SK-N-SH (cell line): ENCODE measurements at regions not wholly inside any gene's neighbourhood (a gene's known extent, or its start where the extent isn't known, plus 50 kb on each side); places are given as distances from the start of the nearest gene placed in this dataset.

Source experiments
- CTCF ChIA-PET: fragments of 300-600, 350-600 bp; formaldehyde crosslinking; extraction: SDS; loops from one replicate; lab custom pipeline; 2021; lab: Yijun Ruan, JAX
- POLR2A ChIA-PET: fragments of 350-600 bp; sonication (Branson Sonifier 250); formaldehyde crosslinking; extraction: SDS; loops from one replicate; lab custom pipeline; 2020; ENCODE audit warnings: antibody characterized with exemption, inconsistent platforms; lab: Yijun Ruan, JAX
- DNase-seq: peaks from one replicate; pipeline ENCODE4 v3.0.0; 2012
- H2AFZ ChIP-seq: fragments of 200-600 bp; sonication (generic); 2 replicates; pipeline ENCODE4 v1.8.1; 2016; ENCODE audit warnings: antibody characterized with exemption, mild to moderate bottlenecking, low read depth
- H3F3A ChIP-seq: fragments of 200-600 bp; sonication (generic); replicated peaks from 2 replicates; pipeline ENCODE3; 2016; ENCODE audit warnings: antibody characterized with exemption, mild to moderate bottlenecking; ENCODE audit not compliant: insufficient read depth
- H3K27ac ChIP-seq, 2 experiments: fragments of 200-500 bp in 1 of 2; fragments of 200-600 bp in 1 of 2; sonication (Bioruptor generic) in 1 of 2; sonication (generic), shearing (Covaris generic) in 1 of 2; 2 replicates each; pipeline versions ENCODE4 v1.5.1 to v1.6.1; 2014 to 2016; ENCODE audit warnings: low read depth in 2 of 2, inconsistent platforms in 1 of 2, low read length in 1 of 2, mild to moderate bottlenecking in 1 of 2, mixed read lengths in 1 of 2
- H3K27me3 ChIP-seq: fragments of 200-600 bp; sonication (generic), shearing (Covaris generic); 2 replicates; pipeline ENCODE4 v1.6.1; 2016; ENCODE audit warnings: mixed run types; ENCODE audit not compliant: insufficient read depth
- H3K36me3 ChIP-seq, 2 experiments: fragments of 200-500 bp in 1 of 2; fragments of 200-600 bp in 1 of 2; sonication (Bioruptor generic) in 1 of 2; sonication (generic) in 1 of 2; replicated peaks in 1 of 2; 2 replicates each; pipeline versions ENCODE3 to v1.5.1; 2014 to 2016; ENCODE audit warnings: low read length in 1 of 2, mild to moderate bottlenecking in 1 of 2; ENCODE audit not compliant: insufficient read depth in 2 of 2, control insufficient read depth in 1 of 2
- H3K4me1 ChIP-seq, 2 experiments: fragments of 200-500 bp in 1 of 2; fragments of 200-600 bp in 1 of 2; sonication (Bioruptor generic) in 1 of 2; sonication (generic), shearing (Covaris generic) in 1 of 2; 2 replicates each; pipeline versions ENCODE4 v1.5.1 to v1.6.1; 2014 to 2016; ENCODE audit warnings: low read depth in 1 of 2, low read length in 1 of 2, mixed run types in 1 of 2; ENCODE audit not compliant: insufficient read depth in 2 of 2, control insufficient read depth in 1 of 2
- H3K4me2 ChIP-seq: fragments of 200-600 bp; sonication (generic), shearing (Covaris generic); 2 replicates; pipeline ENCODE4 v1.6.1; 2017; ENCODE audit warnings: mixed run types
- H3K4me3 ChIP-seq, 2 experiments: fragments of 200-500 bp in 1 of 2; fragments of 200-600 bp in 1 of 2; sonication (Bioruptor generic) in 1 of 2; sonication (generic), shearing (Covaris generic) in 1 of 2; 2 replicates each; pipeline versions ENCODE4 v1.5.1 to v1.8.1; 2014 to 2016; ENCODE audit warnings: low read depth in 2 of 2, inconsistent platforms in 1 of 2, low read length in 1 of 2, mild to moderate bottlenecking in 1 of 2, mixed read lengths in 1 of 2, moderate library complexity in 1 of 2
- H3K79me2 ChIP-seq: fragments of 200-600 bp; sonication (generic); 2 replicates; pipeline ENCODE4 v1.8.1; 2017; ENCODE audit warnings: mild to moderate bottlenecking; ENCODE audit not compliant: insufficient read depth
- H3K9ac ChIP-seq: fragments of 200-600 bp; sonication (generic); 2 replicates; pipeline ENCODE4 v1.6.1; 2017; ENCODE audit warnings: mixed run types
- H3K9me2 ChIP-seq: fragments of 200-600 bp; sonication (generic); 2 replicates; pipeline ENCODE4 v1.6.1; 2017; ENCODE audit warnings: mixed run types
- H3K9me3 ChIP-seq: fragments of 200-600 bp; sonication (generic); 2 replicates; pipeline ENCODE4 v1.6.1; 2017; ENCODE audit warnings: mixed run types, mild to moderate bottlenecking, moderate library complexity
- H4K20me1 ChIP-seq: fragments of 200-600 bp; sonication (generic); 2 replicates; pipeline ENCODE4 v1.6.1; 2017; ENCODE audit warnings: mild to moderate bottlenecking, mixed run types; ENCODE audit not compliant: insufficient read depth
- EP300 ChIP-seq, 2 experiments: IDR thresholded peaks; 2 replicates each; pipeline versions ENCODE4 v1.4.0 to v1.6.1; 2012; ENCODE audit warnings: borderline replicate concordance in 1 of 2, low read depth in 1 of 2, low read length in 1 of 2
- EZH2phosphoT487 ChIP-seq: fragments of 200-600 bp; sonication (generic); IDR thresholded peaks from 2 replicates; pipeline ENCODE4 v1.6.1; 2017; ENCODE audit warnings: low read depth, mixed run types, mild to moderate bottlenecking, antibody characterized with exemption, moderate library complexity, borderline replicate concordance
- FOXJ3 ChIP-seq: sonication (generic); formaldehyde crosslinking; IDR thresholded peaks from 2 replicates; pipeline ENCODE4 v1.5.1; 2020; ENCODE audit warnings: mild to moderate bottlenecking, missing genetic modification reagents
- GABPA ChIP-seq: IDR thresholded peaks from 2 replicates; pipeline ENCODE4 v1.4.0; 2012; ENCODE audit warnings: low read depth, mild to moderate bottlenecking
- JUND ChIP-seq: IDR thresholded peaks from 2 replicates; pipeline ENCODE4 v1.4.0; 2012
- NFIC ChIP-seq: IDR thresholded peaks from 2 replicates; pipeline ENCODE4 v1.4.0; 2012; ENCODE audit warnings: borderline replicate concordance
- NRF1 ChIP-seq: IDR thresholded peaks from 2 replicates; pipeline ENCODE4 v1.6.1; 2012; ENCODE audit warnings: low read depth, mild to moderate bottlenecking, low read length
- RCOR1 ChIP-seq: fragments of 150-350 bp; IDR thresholded peaks from 2 replicates; pipeline ENCODE4 v1.6.1; 2017; ENCODE audit warnings: antibody characterized with exemption, low read length
- RFX5 ChIP-seq: IDR thresholded peaks from 2 replicates; pipeline ENCODE4 v1.6.1; 2012; ENCODE audit warnings: mild to moderate bottlenecking, improper control_type of control experiment, low read length
- TAF1 ChIP-seq: IDR thresholded peaks from 2 replicates; pipeline ENCODE4 v1.6.1; 2012; ENCODE audit warnings: low read depth, mild to moderate bottlenecking, low read length, moderate library complexity, borderline replicate concordance
- TEAD4 ChIP-seq: IDR thresholded peaks from 2 replicates; pipeline ENCODE4 v1.4.0; 2012; ENCODE audit warnings: mild to moderate bottlenecking, borderline replicate concordance; ENCODE audit not compliant: insufficient read depth
- YY1 ChIP-seq: IDR thresholded peaks from 2 replicates; pipeline ENCODE4 v1.4.0; 2012; ENCODE audit warnings: low read depth, mild to moderate bottlenecking
- ZBTB33 ChIP-seq: IDR thresholded peaks from 2 replicates; pipeline ENCODE4 v1.4.0; 2012; ENCODE audit warnings: low read depth, borderline replicate concordance
- WGBS: methylation state at CpG from one replicate; pipeline ENCODE4 v1.1.6; 2017; ENCODE audit warnings: low lambda C conversion rate; 5-methylcytosine and 5-hydroxymethylcytosine counted together

- Histone ChIP-seq H3K4me2 (no peak overlapping the region), H3K79me2 (no peaks in the 10 kb centered on the region), H3K27ac (no peak overlapping the region), H3K9me3 (0 out of 2 replicates have a peak, but pooled peaks cover 6% of the 10 kb centered on the region), H3K9me2 (no peaks in the 10 kb centered on the region), H3K4me1 (no peaks in the 10 kb centered on the region), H3K27me3 (no peaks in the 10 kb centered on the region), H4K20me1 (no peaks in the 10 kb centered on the region), H3K4me3 (no peak overlapping the region), H3K9ac (no peak overlapping the region), H2AFZ (no peak overlapping the region), H3K36me3 (no peaks in the 10 kb centered on the region), H3F3A (no peaks in the 10 kb centered on the region)
- POLR2A ChIA-PET = no interaction called here
- TF ChIP-seq NRF1 = no peak
- TF ChIP-seq YY1 = no peak
- no peak for TF ChIP-seq GABPA
- no peak for TF ChIP-seq RCOR1
- TF ChIP-seq JUND = no peak
- no peak for TF ChIP-seq ZBTB33
- TF ChIP-seq NFIC = no peak
- WGBS = 23% methylated on average over 6 of the region's 6 CpGs
- CTCF ChIA-PET = no interaction called here
- DNase-seq = no peak
Observed at GRCh38 chr2:122412360-122412759, 656.9 kb downstream of the TSN start.

- no peak overlapping the region for H3K9ac ChIP-seq
- no peaks in the 10 kb centered on the region for H3K79me2 ChIP-seq
- H3K4me3 ChIP-seq = no peak overlapping the region
- 23% methylated on average over 4 of the region's 4 CpGs for WGBS
- no peaks in the 10 kb centered on the region for H3F3A ChIP-seq
- DNase-seq = no peak
- H2AFZ ChIP-seq = no peak overlapping the region
- H4K20me1 ChIP-seq = no peaks in the 10 kb centered on the region
- no peaks in the 10 kb centered on the region for H3K36me3 ChIP-seq
- no peak overlapping the region for H3K27ac ChIP-seq
- POLR2A ChIA-PET = no interaction called here
- TF ChIP-seq TAF1 = no peak
- TF ChIP-seq RCOR1 = no peak
- no peak for TF ChIP-seq EZH2phosphoT487
- TF ChIP-seq TEAD4 = no peak
- TF ChIP-seq JUND = no peak
- TF ChIP-seq YY1 = no peak
- TF ChIP-seq RFX5 = no peak
- no peak for TF ChIP-seq FOXJ3
- TF ChIP-seq EP300 (IDR thresholded peaks at IDR 0.05; ENCODE audit: borderline replicate concordance in 1 of 2, low read depth in 1 of 2, low read length in 1 of 2) = no peak
- TF ChIP-seq, all 33 proteins: peak for 0
- no peaks in the 10 kb centered on the region for H3K9me2 ChIP-seq
- no peak overlapping the region for H3K4me2 ChIP-seq
- H3K27me3 ChIP-seq = no peaks in the 10 kb centered on the region
- 0 out of 2 replicates have a peak, but pooled peaks cover 5% of the 10 kb centered on the region for H3K9me3 ChIP-seq
- H3K4me1 ChIP-seq = no peaks in the 10 kb centered on the region
- CTCF ChIA-PET = interaction anchor here (1.2 kb wide), 1 partner anchor 13 kb away, joined by 3 read pairs; no protein-coding TSS in a partner anchor
Observed at GRCh38 chr2:122414902-122415301, 659.5 kb downstream of the TSN start.
